IPS-18a (cell line): ENCODE measurements at regions not wholly inside any gene's neighbourhood (a gene's known extent, or its start where the extent isn't known, plus 50 kb on each side); places are given as distances from the start of the nearest gene placed in this dataset.

Source experiments
- H3K27ac ChIP-seq: one replicate; pipeline ENCODE4 v1.5.1; 2013; ENCODE audit warnings: low read length
- H3K27me3 ChIP-seq: one replicate; pipeline ENCODE4 v1.6.1; 2013; ENCODE audit warnings: mild to moderate bottlenecking, low read length; ENCODE audit not compliant: control insufficient read depth, insufficient read depth
- H3K36me3 ChIP-seq: one replicate; pipeline ENCODE4 v1.6.1; 2013; ENCODE audit warnings: low read depth, low read length; ENCODE audit not compliant: control insufficient read depth
- H3K4me1 ChIP-seq: one replicate; pipeline ENCODE4 v1.6.1; 2013; ENCODE audit warnings: low read depth, low read length; ENCODE audit not compliant: control insufficient read depth
- H3K4me3 ChIP-seq: one replicate; pipeline ENCODE4 v1.5.1; 2013; ENCODE audit warnings: low read length
- H3K9ac ChIP-seq: one replicate; pipeline ENCODE4 v1.6.1; 2013; ENCODE audit warnings: mild to moderate bottlenecking, low read length, moderate library complexity
- H3K9me3 ChIP-seq: one replicate; pipeline ENCODE4 v1.6.1; 2013; ENCODE audit warnings: low read depth, low read length; ENCODE audit not compliant: control insufficient read depth

- no peak overlapping the region for H3K9ac ChIP-seq
- H3K4me1 ChIP-seq: no peaks in the 10 kb centered on the region
- H3K27me3 ChIP-seq: no peaks in the 10 kb centered on the region
Observed at GRCh38 chr11:23574149-23574548, 713.9 kb upstream of the CCDC179 start.

GRCh38 chr11:23577296-23577695, 717.0 kb upstream of the CCDC179 start:
- no peaks in the 10 kb centered on the region for H3K36me3 ChIP-seq
- no peaks in the 10 kb centered on the region for H3K4me1 ChIP-seq
- H3K27me3 ChIP-seq: no peaks in the 10 kb centered on the region
- H3K27ac ChIP-seq: no peak overlapping the region
- H3K9me3 ChIP-seq: no peaks in the 10 kb centered on the region
- H3K4me3 ChIP-seq: no peak overlapping the region
- no peak overlapping the region for H3K9ac ChIP-seq

More at GRCh38 chr11:23574149-23574548, 713.9 kb upstream of the CCDC179 start:
- no peak overlapping the region for H3K4me3 ChIP-seq
- H3K36me3 ChIP-seq: no peaks in the 10 kb centered on the region
- H3K27ac ChIP-seq: no peak overlapping the region
- no peaks in the 10 kb centered on the region for H3K9me3 ChIP-seq

GRCh38 chr11:23585416-23586104, 725.3 kb upstream of the CCDC179 start:
- Histone ChIP-seq H3K4me3 (no peak overlapping the region), H3K9me3 (peaks cover 4% of the 10 kb centered on the region), H3K27me3 (no peaks in the 10 kb centered on the region), H3K36me3 (no peaks in the 10 kb centered on the region), H3K9ac (no peak overlapping the region), H3K27ac (no peak overlapping the region), H3K4me1 (no peaks in the 10 kb centered on the region)

GRCh38 chr11:23586173-23586572, 725.9 kb upstream of the CCDC179 start:
- H3K9ac ChIP-seq: no peak overlapping the region
- no peaks in the 10 kb centered on the region for H3K27me3 ChIP-seq
- H3K4me1 ChIP-seq: no peaks in the 10 kb centered on the region
- no peaks in the 10 kb centered on the region for H3K36me3 ChIP-seq
- H3K4me3 ChIP-seq: no peak overlapping the region
- peaks cover 4% of the 10 kb centered on the region for H3K9me3 ChIP-seq
- H3K27ac ChIP-seq: no peak overlapping the region

- Histone ChIP-seq H3K9ac (no peak overlapping the region), H3K4me1 (no peaks in the 10 kb centered on the region), H3K4me3 (no peak overlapping the region), H3K36me3 (no peaks in the 10 kb centered on the region), H3K27ac (no peak overlapping the region), H3K9me3 (peaks cover 4% of the 10 kb centered on the region), H3K27me3 (no peaks in the 10 kb centered on the region)
Observed at GRCh38 chr11:23590596-23591308, 730.5 kb upstream of the CCDC179 start.

GRCh38 chr11:23594755-23595154, 734.5 kb upstream of the CCDC179 start:
- H3K4me1 ChIP-seq: no peaks in the 10 kb centered on the region
- H3K36me3 ChIP-seq: no peaks in the 10 kb centered on the region
- H3K27ac ChIP-seq: no peak overlapping the region
- H3K27me3 ChIP-seq: no peaks in the 10 kb centered on the region
- H3K4me3 ChIP-seq: no peak overlapping the region
- H3K9ac ChIP-seq: no peak overlapping the region
- H3K9me3 ChIP-seq: no peaks in the 10 kb centered on the region

GRCh38 chr11:23604966-23605365, 744.7 kb upstream of the CCDC179 start:
- H3K36me3 ChIP-seq: no peaks in the 10 kb centered on the region
- no peaks in the 10 kb centered on the region for H3K27me3 ChIP-seq
- no peak overlapping the region for H3K4me3 ChIP-seq
- H3K9me3 ChIP-seq: no peaks in the 10 kb centered on the region
- no peak overlapping the region for H3K27ac ChIP-seq
- H3K4me1 ChIP-seq: peaks cover 4% of the 10 kb centered on the region
- no peak overlapping the region for H3K9ac ChIP-seq

GRCh38 chr11:23606191-23606590, 745.9 kb upstream of the CCDC179 start:
- no peak overlapping the region for H3K27ac ChIP-seq

GRCh38 chr11:23611726-23612125, 751.5 kb upstream of the CCDC179 start:
- Histone ChIP-seq H3K4me3 (no peak overlapping the region), H3K4me1 (no peaks in the 10 kb centered on the region), H3K36me3 (no peaks in the 10 kb centered on the region), H3K9me3 (no peaks in the 10 kb centered on the region), H3K27ac (no peak overlapping the region), H3K9ac (no peak overlapping the region), H3K27me3 (no peaks in the 10 kb centered on the region)

More at GRCh38 chr11:23606191-23606590, 745.9 kb upstream of the CCDC179 start:
- no peak overlapping the region for H3K4me3 ChIP-seq
- H3K4me1 ChIP-seq: peaks cover 4% of the 10 kb centered on the region
- H3K36me3 ChIP-seq: no peaks in the 10 kb centered on the region
- H3K27me3 ChIP-seq: no peaks in the 10 kb centered on the region
- no peaks in the 10 kb centered on the region for H3K9me3 ChIP-seq
- H3K9ac ChIP-seq: no peak overlapping the region

GRCh38 chr11:23620617-23621016, 760.3 kb upstream of the CCDC179 start:
- no peaks in the 10 kb centered on the region for H3K9me3 ChIP-seq
- H3K4me3 ChIP-seq: no peak overlapping the region
- no peaks in the 10 kb centered on the region for H3K36me3 ChIP-seq
- no peak overlapping the region for H3K27ac ChIP-seq
- no peak overlapping the region for H3K9ac ChIP-seq
- no peaks in the 10 kb centered on the region for H3K4me1 ChIP-seq
- no peaks in the 10 kb centered on the region for H3K27me3 ChIP-seq

GRCh38 chr11:23632293-23632692, 772.0 kb upstream of the CCDC179 start:
- no peaks in the 10 kb centered on the region for H3K36me3 ChIP-seq
- H3K27me3 ChIP-seq: no peaks in the 10 kb centered on the region
- no peaks in the 10 kb centered on the region for H3K9me3 ChIP-seq
- no peaks in the 10 kb centered on the region for H3K4me1 ChIP-seq
- no peak overlapping the region for H3K4me3 ChIP-seq
- H3K27ac ChIP-seq: no peak overlapping the region
- H3K9ac ChIP-seq: no peak overlapping the region

GRCh38 chr11:23644443-23644842, 784.2 kb upstream of the CCDC179 start:
- Histone ChIP-seq H3K9me3 (no peaks in the 10 kb centered on the region), H3K27ac (peak overlapping the region; percentile 15), H3K4me3 (no peak overlapping the region), H3K9ac (no peak overlapping the region), H3K36me3 (no peaks in the 10 kb centered on the region), H3K27me3 (no peaks in the 10 kb centered on the region), H3K4me1 (peaks cover 10% of the 10 kb centered on the region)
